T-cell (primary cell): ENCODE measurements at regions not wholly inside any gene's neighbourhood (a gene's known extent, or its start where the extent isn't known, plus 50 kb on each side); places are given as distances from the start of the nearest gene placed in this dataset.

Experiments used
- ATAC-seq, 4 experiments: fragments of 200-7000 bp in 3 of 4; fragments of 150-1000 bp in 1 of 4; cut with Tn5 transposase; replicated peaks in 1 of 4; 1 replicate in 3 of 4; 2 replicates in 1 of 4; pipeline ENCODE4 v1.10.0; 2021; ENCODE audit warnings: moderate library complexity in 3 of 4, mild to moderate bottlenecking in 2 of 4, moderate number of reproducible peaks in 1 of 4
- CTCF ChIA-PET, 2 donors: fragments of 300-600 bp; sonication (Branson Sonifier 250); formaldehyde crosslinking; loops; one replicate each; lab custom pipeline; 2022; ENCODE audit warnings: antibody characterized with exemption in 2 of 2; lab: Charles Lee
- POLR2A ChIA-PET, 2 donors: fragments of 300-600 bp; sonication (Branson Sonifier 250); formaldehyde crosslinking; loops; one replicate each; lab custom pipeline; 2022; ENCODE audit warnings: antibody characterized with exemption in 2 of 2; lab: Charles Lee
- DNase-seq, 35 experiments: peaks; one replicate each; pipeline versions ENCODE4 v3.0.0 to v3.0.0-alpha.2; 2013 to 2023
- H3K27ac ChIP-seq: one replicate; pipeline ENCODE4 v1.5.1; 2013; ENCODE audit warnings: low read length
- H3K27me3 ChIP-seq, 2 experiments: replicated peaks in 1 of 2; 1 replicate in 1 of 2; 2 replicates in 1 of 2; pipeline versions ENCODE4 v1.6.1 to v1.7.0; 2013; ENCODE audit warnings: low read length in 1 of 2, mixed read lengths in 1 of 2; ENCODE audit not compliant: control insufficient read depth in 2 of 2, insufficient read depth in 2 of 2; ENCODE audit errors: extremely low read depth in 1 of 2
- H3K36me3 ChIP-seq, 2 donors: 1 replicate in 1 of 2; 2 replicates in 1 of 2; pipeline versions ENCODE4 v1.6.1 to v1.7.0; 2013; ENCODE audit warnings: low read length in 1 of 2; ENCODE audit not compliant: control insufficient read depth in 2 of 2, insufficient read depth in 1 of 2; ENCODE audit errors: extremely low read depth in 1 of 2
- H3K4me1 ChIP-seq, 2 experiments: 1 replicate in 1 of 2; 2 replicates in 1 of 2; pipeline versions ENCODE4 v1.6.1 to v1.7.0; 2013; ENCODE audit warnings: low read length in 2 of 2, mixed read lengths in 1 of 2; ENCODE audit not compliant: insufficient read depth in 2 of 2, control insufficient read depth in 1 of 2; ENCODE audit errors: extremely low read depth in 1 of 2
- H3K4me3 ChIP-seq, 2 donors: 1 replicate in 1 of 2; 2 replicates in 1 of 2; pipeline versions ENCODE4 v1.5.1 to v1.7.0; 2013; ENCODE audit warnings: mild to moderate bottlenecking in 2 of 2, low read length in 1 of 2, moderate library complexity in 1 of 2; ENCODE audit not compliant: control insufficient read depth in 1 of 2; ENCODE audit errors: extremely low read depth in 1 of 2
- H3K9me3 ChIP-seq: 2 replicates; pipeline ENCODE4 v1.7.0; 2013
- H3K27ac Mint-ChIP-seq, 2 donors: one replicate each; pipeline ENCODE4 v1.8.0; 2020 to 2021; ENCODE audit warnings: mild to moderate bottlenecking in 2 of 2, mixed read lengths in 2 of 2
- H3K27me3 Mint-ChIP-seq, 2 donors: one replicate each; pipeline ENCODE4 v1.8.0; 2021 to 2022; ENCODE audit warnings: mixed read lengths in 2 of 2
- H3K36me3 Mint-ChIP-seq: one replicate; pipeline ENCODE4 v1.8.0; 2021; ENCODE audit warnings: mixed read lengths
- H3K4me1 Mint-ChIP-seq, 3 donors: one replicate each; pipeline ENCODE4 v1.8.0; 2020 to 2022; ENCODE audit warnings: mixed read lengths in 3 of 3, mild to moderate bottlenecking in 1 of 3
- H3K4me3 Mint-ChIP-seq, 3 donors: one replicate each; pipeline ENCODE4 v1.8.0; 2020 to 2022; ENCODE audit warnings: mild to moderate bottlenecking in 3 of 3, mixed read lengths in 3 of 3, moderate library complexity in 3 of 3
- H3K9me3 Mint-ChIP-seq, 3 donors: one replicate each; pipeline ENCODE4 v1.8.0; 2020 to 2022; ENCODE audit warnings: mixed read lengths in 3 of 3
- WGBS: methylation state at CpG from one replicate; pipeline ENCODE4 v1.1.5; 2013; ENCODE audit warnings: missing lambda C conversion rate; ENCODE audit not compliant: insufficient coverage; 5-methylcytosine and 5-hydroxymethylcytosine counted together

GRCh38 chr5:3372289-3372688, 223.3 kb upstream of the IRX1 start:
- POLR2A ChIA-PET = no interaction called here
- DNase-seq (no peak), ATAC-seq (no peak)
- Mint-ChIP-seq H3K27ac (no peak overlapping the region), H3K4me1 (no peaks in the 10 kb centered on the region), H3K36me3 (no peaks in the 10 kb centered on the region), H3K9me3 (peaks cover 5 to 23% (median 22%) of the 10 kb centered on the region in 3 donors), H3K4me3 (no peak overlapping the region), H3K27me3 (no peaks in the 10 kb centered on the region)
- Histone ChIP-seq H3K27ac (no peak overlapping the region), H3K4me3 (no peak overlapping the region), H3K4me1 (no peaks in the 10 kb centered on the region), H3K27me3 (no peaks in the 10 kb centered on the region), H3K9me3 (peaks cover 8% of the 10 kb centered on the region), H3K36me3 (no peaks in the 10 kb centered on the region)
- CTCF ChIA-PET = no interaction called here

DNA sequence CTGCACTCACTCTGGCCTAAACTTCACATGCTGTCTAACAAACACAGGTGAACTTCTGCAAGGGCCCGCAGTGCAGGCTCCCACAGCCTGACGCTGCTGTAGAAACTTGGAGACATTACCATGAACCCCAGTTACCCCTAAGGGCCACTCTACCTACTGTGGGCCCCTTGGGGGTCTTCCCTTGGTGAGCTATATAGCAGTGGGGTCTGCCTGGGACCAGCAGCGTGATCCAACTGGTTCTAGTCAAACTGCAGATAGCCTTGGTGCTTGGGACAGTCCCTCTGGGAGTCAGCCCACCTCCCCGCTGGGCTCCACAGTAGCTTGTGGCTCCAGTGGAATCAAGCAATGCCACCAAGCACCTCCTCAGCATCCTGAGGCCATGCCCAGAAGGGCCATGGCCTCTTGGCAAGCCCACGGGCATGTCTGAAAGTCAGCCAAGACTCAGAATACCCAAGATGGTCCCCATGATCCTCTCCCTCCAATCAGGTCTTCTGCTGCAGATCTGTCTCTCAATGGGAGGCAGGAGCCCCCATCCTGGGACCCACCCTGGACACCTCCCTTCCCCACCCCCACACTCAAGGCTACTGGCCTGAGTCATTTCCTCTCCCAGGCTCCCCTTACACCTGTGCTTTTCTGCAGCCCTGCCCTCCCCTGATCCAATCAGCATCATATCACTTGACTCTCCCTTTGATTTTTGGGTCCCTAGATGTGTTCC, 230.0 kb upstream of the IRX1 start:
- Mint-ChIP-seq H3K4me1 (no peaks in the 10 kb centered on the region), H3K27ac (no peak overlapping the region), H3K4me3 (no peak overlapping the region), H3K36me3 (no peaks in the 10 kb centered on the region), H3K27me3 (peaks cover 0 to 4% of the 10 kb centered on the region in 2 donors), H3K9me3 (peaks cover 4 to 23% (median 14%) of the 10 kb centered on the region in 3 donors)
- Histone ChIP-seq H3K27me3 (no peaks in the 10 kb centered on the region), H3K36me3 (no peaks in the 10 kb centered on the region), H3K27ac (no peak overlapping the region), H3K9me3 (no peaks in the 10 kb centered on the region), H3K4me3 (no peak overlapping the region), H3K4me1 (no peaks in the 10 kb centered on the region)
- ChIA-PET POLR2A (no interaction called here), CTCF (no interaction called here)
- 77% methylated on average over 4 of the region's 5 CpGs for WGBS
- no peak for ATAC-seq
- no peak for DNase-seq

- Mint-ChIP-seq H3K36me3 (no peaks in the 10 kb centered on the region), H3K4me3 (no peak overlapping the region), H3K27ac (no peak overlapping the region), H3K9me3 (peaks cover 4 to 22% (median 14%) of the 10 kb centered on the region in 3 donors), H3K27me3 (peaks cover 0 to 4% of the 10 kb centered on the region in 2 donors), H3K4me1 (no peaks in the 10 kb centered on the region)
- ATAC-seq (no peak), DNase-seq (no peak)
- H3K4me1 ChIP-seq = no peaks in the 10 kb centered on the region
- CTCF ChIA-PET = no interaction called here
- H3K27me3 ChIP-seq = no peaks in the 10 kb centered on the region
- H3K9me3 ChIP-seq = no peaks in the 10 kb centered on the region
- no peaks in the 10 kb centered on the region for H3K36me3 ChIP-seq
- H3K27ac ChIP-seq = no peak overlapping the region
- POLR2A ChIA-PET = interaction anchor here in 1 of 2 donors (0.5 kb wide), 1 partner anchor 15 kb away, joined by 3 read pairs; no protein-coding TSS in a partner anchor
- H3K4me3 ChIP-seq = no peak overlapping the region
- WGBS = 50% methylated on average over 1 of the region's 4 CpGs
Observed at GRCh38 chr5:3364941-3365340, 230.7 kb upstream of the IRX1 start.

DNA sequence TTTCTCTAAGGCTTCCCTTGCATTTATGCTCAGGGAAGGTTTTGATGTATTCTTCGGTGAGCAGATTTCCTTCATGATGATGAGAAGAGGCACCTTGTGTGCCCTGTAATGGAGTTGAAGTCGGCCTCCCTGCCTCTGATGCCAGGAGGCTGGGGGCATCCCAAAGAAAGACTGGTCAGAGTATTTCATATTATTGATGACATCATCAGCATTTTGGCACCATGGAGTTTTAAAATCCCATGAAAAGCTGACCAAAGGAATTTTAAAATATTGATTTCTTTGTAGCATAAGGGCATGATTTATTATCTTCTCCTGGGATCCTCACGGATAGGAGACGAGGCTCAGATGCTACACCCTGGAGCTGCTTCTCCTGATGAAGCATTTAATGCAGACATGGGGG, 231.2 kb upstream of the IRX1 start:
- DNase-seq (no peak), ATAC-seq (no peak)
- 72% methylated on average over 2 of the region's 4 CpGs for WGBS
- Mint-ChIP-seq H3K9me3 (peaks cover 4 to 17% (median 10%) of the 10 kb centered on the region in 3 donors), H3K27ac (no peak overlapping the region), H3K4me3 (no peak overlapping the region), H3K4me1 (no peaks in the 10 kb centered on the region), H3K36me3 (no peaks in the 10 kb centered on the region), H3K27me3 (peaks cover 0 to 4% of the 10 kb centered on the region in 2 donors)
- no peak overlapping the region for H3K27ac ChIP-seq
- no peaks in the 10 kb centered on the region for H3K27me3 ChIP-seq
- no peaks in the 10 kb centered on the region for H3K4me1 ChIP-seq
- no peak overlapping the region for H3K4me3 ChIP-seq
- POLR2A ChIA-PET = interaction anchor here in 1 of 2 donors (0.5 kb wide), 1 partner anchor 14 kb away, joined by 3 read pairs; no protein-coding TSS in a partner anchor
- CTCF ChIA-PET = no interaction called here
- H3K9me3 ChIP-seq = no peaks in the 10 kb centered on the region
- H3K36me3 ChIP-seq = no peaks in the 10 kb centered on the region

DNA sequence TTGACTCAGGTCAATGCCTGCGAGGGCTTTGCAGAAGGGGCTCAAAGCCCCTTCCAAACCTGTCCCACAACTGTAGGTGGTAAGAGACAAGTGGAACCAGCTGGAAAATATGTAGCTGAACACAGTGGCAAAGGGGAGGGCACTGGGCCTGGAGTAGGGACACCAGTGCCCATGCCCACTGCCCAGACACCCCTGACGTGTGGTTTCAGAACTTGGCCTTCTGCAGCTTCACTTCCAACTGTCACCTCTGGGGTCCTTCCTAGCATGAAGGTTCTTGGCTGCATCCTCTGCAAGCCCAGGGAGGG, 233.1 kb upstream of the IRX1 start:
- H3K36me3 Mint-ChIP-seq = no peaks in the 10 kb centered on the region
- H3K4me1 ChIP-seq = no peaks in the 10 kb centered on the region
- no peaks in the 10 kb centered on the region for H3K36me3 ChIP-seq
- H3K4me1 Mint-ChIP-seq = no peaks in the 10 kb centered on the region
- ChIA-PET POLR2A (no interaction called here), CTCF (no interaction called here)
- no peaks in the 10 kb centered on the region for H3K27me3 ChIP-seq
- DNase-seq (no peak), ATAC-seq (no peak)
- H3K9me3 Mint-ChIP-seq = peaks cover 4 to 19% (median 4%) of the 10 kb centered on the region in 3 donors
- no peak overlapping the region for H3K27ac Mint-ChIP-seq
- WGBS = no CpG with 5 or more reads among the region's 2 CpGs
- no peak overlapping the region for H3K4me3 ChIP-seq
- H3K27me3 Mint-ChIP-seq = peaks cover 0 to 4% of the 10 kb centered on the region in 2 donors
- no peak overlapping the region for H3K4me3 Mint-ChIP-seq
- no peak overlapping the region for H3K27ac ChIP-seq
- H3K9me3 ChIP-seq = no peaks in the 10 kb centered on the region

DNA sequence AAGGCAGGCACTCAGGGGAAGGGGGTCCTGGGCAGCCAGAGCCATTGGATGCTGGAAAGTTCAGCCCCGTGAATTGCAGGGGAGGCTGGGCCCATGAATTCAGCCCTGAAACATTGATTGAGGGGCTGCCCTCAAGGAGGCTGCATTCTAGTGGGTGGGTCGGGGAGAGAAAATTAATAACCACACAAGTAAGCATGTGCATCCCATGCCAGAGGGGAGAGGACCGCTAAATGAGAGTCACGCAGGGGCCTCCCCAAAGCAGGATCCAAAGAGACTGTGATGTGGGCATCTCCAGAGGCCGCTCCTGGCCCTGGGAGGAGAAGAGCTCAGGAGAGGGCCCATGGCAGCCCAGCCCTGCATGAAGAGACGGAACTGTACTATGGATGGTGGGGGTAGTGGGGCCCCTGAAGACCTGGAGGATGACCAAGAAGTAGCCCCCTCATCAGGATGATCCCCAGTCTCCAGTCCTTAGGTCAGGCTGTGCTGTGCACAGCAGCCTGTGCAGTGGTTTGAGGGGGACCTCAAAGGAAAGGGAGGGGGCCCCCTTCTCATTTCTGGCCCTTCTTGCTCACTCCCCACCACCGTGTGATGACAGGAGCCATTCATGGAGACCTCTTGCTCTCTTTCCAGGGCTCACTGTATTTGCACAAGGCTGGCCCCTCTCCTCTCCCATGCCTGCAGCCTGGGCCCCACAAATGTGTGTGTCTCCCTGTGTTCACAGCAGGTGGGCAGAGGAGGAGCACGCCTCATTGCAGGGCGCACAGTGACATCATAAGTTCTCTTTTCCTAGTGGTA, 233.6 kb upstream of the IRX1 start:
- POLR2A ChIA-PET = no interaction called here
- H3K36me3 Mint-ChIP-seq = no peaks in the 10 kb centered on the region
- CTCF ChIA-PET = no interaction called here
- Histone ChIP-seq H3K9me3 (no peaks in the 10 kb centered on the region), H3K4me1 (no peaks in the 10 kb centered on the region), H3K4me3 (no peak overlapping the region), H3K27me3 (no peaks in the 10 kb centered on the region), H3K36me3 (no peaks in the 10 kb centered on the region), H3K27ac (no peak overlapping the region)
- H3K9me3 Mint-ChIP-seq = peaks cover 4 to 19% (median 4%) of the 10 kb centered on the region in 3 donors
- H3K4me1 Mint-ChIP-seq = no peaks in the 10 kb centered on the region
- H3K4me3 Mint-ChIP-seq = no peak overlapping the region
- no peak overlapping the region for H3K27ac Mint-ChIP-seq
- ATAC-seq (no peak), DNase-seq (no peak)
- WGBS = 94% methylated on average over 7 of the region's 9 CpGs
- peaks cover 0 to 4% of the 10 kb centered on the region in 2 donors for H3K27me3 Mint-ChIP-seq
